CD1c-positive myeloid dendritic cell (primary cell): ENCODE measurements at regions not wholly inside any gene's neighbourhood (a gene's known extent, or its start where the extent isn't known, plus 50 kb on each side); places are given as distances from the start of the nearest gene placed in this dataset.
"Not testable (repeated sequence)": the region's sequence is repeated elsewhere in the genome, so short reads cannot be mapped to it uniquely, and the experiment has no call there.

ENCODE experiments used
- DNase-seq: peaks from one replicate; pipeline ENCODE4 v3.0.0-alpha.2; 2016; ENCODE audit errors: extremely low spot score

- no peak for DNase-seq
Measured at GRCh38 chr4:66837279-66837922, 707.9 kb downstream of the CENPC start.

- DNase-seq = no peak
Measured at GRCh38 chr4:66829310-66829709, 716.0 kb downstream of the CENPC start.

GRCh38 chr4:66820681-66821080 lies 724.6 kb downstream of the CENPC start:
- no peak for DNase-seq

GRCh38 chr4:66814277-66814676 lies 731.0 kb downstream of the CENPC start:
- no peak for DNase-seq

- DNase-seq = no peak
Measured at GRCh38 chr4:66805582-66805981, 739.7 kb downstream of the CENPC start.

GRCh38 chr4:66804979-66805378 lies 740.3 kb downstream of the CENPC start:
- no peak for DNase-seq

GRCh38 chr4:66797608-66798007 lies 747.7 kb downstream of the CENPC start:
- no peak for DNase-seq

GRCh38 chr4:66795724-66796123 lies 749.6 kb downstream of the CENPC start:
- DNase-seq = no peak

GRCh38 chr4:66794390-66795034 lies 750.8 kb downstream of the CENPC start:
- DNase-seq = no peak

GRCh38 chr4:66791686-66792085 lies 753.6 kb downstream of the CENPC start:
- DNase-seq = no peak

GRCh38 chr4:66785479-66785878 lies 759.8 kb downstream of the CENPC start:
- DNase-seq = no peak

GRCh38 chr4:66782751-66783150 lies 762.6 kb downstream of the CENPC start:
- not testable (repeated sequence) for DNase-seq

- DNase-seq = no peak
Measured at GRCh38 chr4:66777097-66777496, 768.2 kb downstream of the CENPC start.

GRCh38 chr4:66769441-66769840 lies 775.9 kb downstream of the CENPC start:
- DNase-seq = no peak

- DNase-seq = no peak
Measured at GRCh38 chr4:66767442-66767841, 777.9 kb downstream of the CENPC start.

GRCh38 chr4:66766557-66766956 lies 778.7 kb downstream of the CENPC start:
- DNase-seq = no peak

GRCh38 chr4:66750273-66750672 lies 795.0 kb downstream of the CENPC start:
- DNase-seq = no peak

- DNase-seq = not testable (repeated sequence)
Measured at GRCh38 chr4:66746918-66747317, 798.4 kb downstream of the CENPC start.

- DNase-seq = no peak
Measured at GRCh38 chr4:66741081-66741480, 804.2 kb downstream of the CENPC start.

- DNase-seq = no peak
Measured at GRCh38 chr4:66736606-66737005, 808.7 kb downstream of the CENPC start.

GRCh38 chr4:66728280-66728679 lies 817.0 kb downstream of the CENPC start:
- DNase-seq = no peak

GRCh38 chr4:66712301-66712921 lies 832.9 kb downstream of the CENPC start:
- not testable (repeated sequence) for DNase-seq

- no peak for DNase-seq
Measured at GRCh38 chr4:66704243-66704642, 841.1 kb downstream of the CENPC start.
